GM21381 (cell line): ENCODE measurements at regions not wholly inside any gene's neighbourhood (a gene's known extent, or its start where the extent isn't known, plus 50 kb on each side); places are given as distances from the start of the nearest gene placed in this dataset.
A peak's percentile ranks its signal among the peaks of the same experiment; 100 is the strongest.
"Not testable (repeated sequence)": the region's sequence is repeated elsewhere in the genome, so short reads cannot be mapped to it uniquely, and the experiment has no call there.

Experiments
- ATAC-seq: cut with Tn5 transposase; IDR thresholded peaks from one replicate; pipeline ENCODE4 v1.9.1; 2021; ENCODE audit warnings: mild to moderate bottlenecking, moderate library complexity; ENCODE audit not compliant: unreplicated experiment

DNA sequence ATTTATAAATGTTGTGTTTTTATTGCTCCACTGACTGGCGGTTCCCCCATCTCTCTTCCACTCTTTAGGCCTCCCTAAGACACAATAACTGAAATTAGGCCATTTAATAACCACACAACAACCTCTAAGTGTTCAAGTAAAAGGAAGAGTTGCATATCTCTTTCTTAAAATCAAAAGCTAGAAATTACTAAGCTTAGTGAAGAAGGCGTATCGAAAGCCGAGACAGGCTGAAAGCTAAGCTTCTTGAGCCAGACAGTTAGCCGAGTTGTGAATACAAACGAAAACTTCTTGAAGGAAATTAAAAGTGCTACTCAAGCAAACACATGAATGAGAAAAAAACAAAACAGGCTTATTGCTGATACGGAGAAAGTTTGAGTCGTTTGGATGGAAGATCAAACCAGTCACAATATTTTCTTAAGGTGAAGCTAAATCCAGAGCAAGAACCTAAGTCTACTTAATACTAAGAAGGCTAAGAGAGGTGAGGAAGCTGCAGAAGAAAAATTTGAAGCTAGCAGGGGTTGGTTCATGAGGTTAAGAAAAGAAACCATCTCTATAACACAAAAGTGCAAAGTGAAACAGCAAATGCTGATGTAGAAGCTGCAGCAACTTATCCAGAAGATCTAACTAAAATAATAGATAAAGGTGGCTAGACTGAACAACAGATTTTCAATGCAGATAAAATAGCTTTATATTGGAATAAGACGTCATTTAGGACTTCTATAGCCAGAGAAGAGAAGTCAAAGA is 194.0 kb upstream of the TTC29 start:
- ATAC-seq, result no peak

DNA sequence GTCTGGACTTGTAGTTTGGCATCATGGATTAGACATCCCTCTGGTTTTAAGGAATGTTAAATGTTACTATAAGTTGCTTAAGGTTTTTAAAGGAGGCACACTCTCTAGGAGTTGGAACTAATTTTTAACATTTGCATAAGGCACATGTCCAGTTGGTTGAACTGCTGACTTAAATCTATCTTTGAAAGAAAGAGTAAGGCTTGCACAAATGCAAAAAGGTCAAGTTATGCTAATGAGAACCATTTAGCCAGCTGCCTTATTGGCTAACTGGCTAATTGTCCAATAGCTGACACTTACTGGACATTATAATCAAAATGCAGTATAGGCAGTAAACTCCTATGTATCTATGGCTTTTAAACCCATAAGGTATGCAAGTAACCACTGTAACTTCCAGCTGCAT is 206.1 kb upstream of the TTC29 start:
- no peak for ATAC-seq

DNA sequence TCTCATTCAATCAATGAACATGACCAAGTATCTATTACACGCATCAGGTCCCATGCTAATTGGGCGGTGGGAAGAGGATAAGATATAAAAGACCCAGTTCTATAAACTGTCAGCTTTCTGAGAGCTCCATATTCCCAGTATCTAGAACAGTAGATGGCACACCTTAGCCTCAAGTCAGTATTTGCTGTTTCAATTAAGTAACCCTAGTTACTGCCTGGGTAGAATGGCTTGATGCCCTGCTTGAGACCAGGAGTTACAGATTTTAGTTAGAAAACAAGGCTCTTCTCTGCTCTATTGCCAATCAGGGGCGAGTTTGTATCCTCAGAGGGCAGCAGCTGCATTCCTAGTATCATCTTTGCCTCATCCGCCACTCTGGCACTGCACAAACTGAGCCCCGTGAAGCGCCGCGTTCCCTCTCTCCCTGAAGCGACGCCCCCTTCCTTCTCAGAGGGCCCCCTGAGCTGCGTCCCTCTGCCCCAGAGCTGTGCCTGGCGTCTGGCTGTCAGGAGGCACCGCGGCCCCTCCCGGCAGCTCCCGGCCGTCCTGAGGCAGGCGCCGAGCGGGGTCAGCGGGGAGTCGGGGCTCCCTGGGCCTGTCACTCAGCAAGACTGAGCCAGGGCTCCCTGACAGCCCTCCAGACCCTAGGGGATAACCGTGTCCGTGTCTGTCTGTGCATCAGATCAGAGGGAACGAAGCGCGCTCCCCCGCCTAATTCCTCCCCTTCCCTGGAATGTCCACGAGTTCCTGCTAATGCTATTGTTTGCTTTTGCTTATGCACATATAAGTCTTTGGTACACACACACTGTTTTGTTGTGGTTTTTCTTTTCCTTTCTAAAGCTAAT is 212.4 kb upstream of the TTC29 start:
- ATAC-seq, result no peak

DNA sequence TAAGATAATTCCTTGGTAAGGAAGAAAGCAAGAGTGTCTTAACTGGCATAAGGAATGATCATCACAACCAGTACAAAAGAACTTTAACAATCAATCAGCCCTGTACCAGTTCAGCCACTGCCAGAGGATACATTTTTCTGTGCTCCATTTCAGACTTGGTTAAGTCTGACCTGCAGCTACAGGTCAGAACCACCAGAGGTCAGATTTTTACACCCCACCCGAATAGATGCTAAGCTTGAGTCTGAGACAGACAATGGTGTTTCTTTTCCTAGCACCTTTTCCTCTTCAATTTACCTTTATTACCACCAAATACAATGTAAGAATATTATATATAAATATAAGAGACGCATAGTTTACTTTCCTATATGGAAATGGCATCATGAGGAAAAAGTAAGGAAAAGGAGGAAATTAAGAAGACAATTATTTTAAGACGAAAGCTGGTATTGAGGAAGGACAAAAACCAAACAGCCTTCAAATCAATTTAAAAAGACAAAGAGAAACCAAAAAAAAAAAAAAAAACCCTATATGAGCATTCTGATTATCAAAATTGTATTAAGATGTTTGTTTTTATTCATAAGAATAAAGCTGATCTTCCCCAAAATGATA is 215.3 kb upstream of the TTC29 start:
- peak; percentile 77 for ATAC-seq

DNA sequence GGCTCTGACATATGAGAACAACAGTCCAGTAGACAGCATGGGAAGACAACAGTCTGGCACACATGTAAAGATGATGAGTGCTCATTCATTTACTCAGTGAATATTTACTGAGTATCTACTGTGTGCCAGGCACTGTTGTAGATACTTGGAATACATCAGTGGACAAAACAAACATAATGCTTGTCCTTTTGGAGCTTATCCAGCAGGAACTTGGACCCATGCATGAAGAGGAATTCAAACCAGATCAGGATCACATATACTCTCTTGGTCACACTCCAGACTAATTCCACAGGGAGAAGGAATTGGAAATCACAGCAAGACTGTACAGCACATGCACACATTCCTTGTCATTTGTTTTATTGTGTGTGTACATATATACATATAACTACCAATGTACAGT is 217.6 kb upstream of the TTC29 start:
- ATAC-seq, result no peak

DNA sequence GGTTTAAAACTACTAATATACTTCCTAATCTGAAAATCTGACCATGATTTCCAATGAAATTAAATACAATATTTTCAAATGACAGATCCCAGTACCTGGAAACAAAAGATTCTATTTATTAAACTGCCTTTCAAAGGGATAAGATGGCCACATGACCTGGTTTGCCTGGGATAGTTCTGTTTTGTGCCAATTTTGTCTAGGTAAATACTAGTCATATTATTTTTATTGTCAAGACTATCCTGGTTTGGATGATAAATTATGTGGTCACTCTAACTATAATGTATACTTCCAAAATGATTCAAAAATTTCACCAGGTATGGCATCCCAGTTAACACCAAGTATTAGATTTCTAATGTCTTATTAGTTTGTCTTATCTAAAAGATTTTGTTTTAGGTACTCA is 222.5 kb upstream of the TTC29 start:
- ATAC-seq, result not testable (repeated sequence)

DNA sequence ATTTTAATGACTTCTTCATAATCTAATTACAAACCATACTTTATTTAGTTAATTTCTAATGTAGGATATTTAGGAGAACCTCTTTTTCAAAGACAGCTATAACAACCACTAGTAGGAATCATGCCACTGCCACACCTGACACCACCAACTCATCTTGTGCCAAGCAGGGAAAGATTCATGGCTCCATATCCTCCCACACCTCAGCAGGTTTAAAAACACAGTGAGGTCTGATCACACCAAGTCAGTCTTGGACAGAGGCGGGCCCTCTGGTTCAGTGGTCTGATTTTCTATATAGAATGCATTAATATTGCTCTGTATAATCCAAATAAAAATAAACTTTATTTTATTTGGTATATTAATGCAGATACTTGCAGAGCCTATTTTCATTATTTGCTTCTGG is 227.7 kb upstream of the TTC29 start:
- ATAC-seq, result no peak

DNA sequence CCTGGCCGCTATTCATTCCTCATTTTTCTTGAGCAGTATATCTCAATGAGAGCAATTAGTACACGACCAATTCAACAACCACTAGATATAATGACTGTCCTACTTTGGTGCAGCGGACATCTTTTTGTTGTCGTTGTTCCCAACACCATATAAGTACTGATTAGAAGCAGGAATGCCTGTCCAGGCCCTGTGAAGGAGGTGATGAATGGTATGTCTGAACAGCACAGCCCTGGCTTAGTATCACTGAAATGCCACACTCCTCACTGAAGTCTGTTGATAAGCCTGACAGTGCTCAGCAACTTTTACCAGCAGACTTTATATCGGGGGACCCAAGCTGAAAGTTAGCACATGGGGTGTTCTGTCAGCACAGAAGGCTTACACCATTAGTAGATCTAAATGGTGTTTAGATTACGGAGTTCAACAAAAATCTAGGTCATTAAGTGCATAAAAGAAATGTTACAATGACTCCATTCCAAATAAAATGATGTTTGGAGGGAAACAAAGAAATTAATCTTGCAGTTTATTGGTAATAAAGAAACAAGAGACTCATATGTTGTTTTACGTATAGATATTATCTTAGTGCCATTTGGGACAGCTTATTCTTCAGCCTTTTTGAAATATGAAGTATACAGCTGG is 228.3 kb upstream of the TTC29 start:
- no peak for ATAC-seq

DNA sequence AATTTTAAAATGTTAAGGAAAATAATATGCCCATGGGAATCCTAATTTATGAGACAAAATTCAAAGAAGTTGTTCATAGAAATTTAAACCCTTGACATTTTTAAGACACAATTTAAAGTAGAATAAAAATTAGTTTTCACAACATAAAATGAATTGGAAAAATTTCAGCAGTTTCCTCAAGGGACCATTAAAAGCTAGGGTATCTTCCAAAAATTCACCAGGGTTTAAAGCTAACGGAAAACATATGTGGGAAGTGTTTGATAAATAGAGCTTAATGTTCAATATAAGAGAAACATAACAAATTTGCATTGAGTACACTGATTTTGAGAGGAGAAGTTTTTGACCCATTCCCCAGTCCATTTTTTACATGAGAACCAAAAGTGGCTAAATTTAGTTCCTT is 228.9 kb upstream of the TTC29 start:
- no peak for ATAC-seq

DNA sequence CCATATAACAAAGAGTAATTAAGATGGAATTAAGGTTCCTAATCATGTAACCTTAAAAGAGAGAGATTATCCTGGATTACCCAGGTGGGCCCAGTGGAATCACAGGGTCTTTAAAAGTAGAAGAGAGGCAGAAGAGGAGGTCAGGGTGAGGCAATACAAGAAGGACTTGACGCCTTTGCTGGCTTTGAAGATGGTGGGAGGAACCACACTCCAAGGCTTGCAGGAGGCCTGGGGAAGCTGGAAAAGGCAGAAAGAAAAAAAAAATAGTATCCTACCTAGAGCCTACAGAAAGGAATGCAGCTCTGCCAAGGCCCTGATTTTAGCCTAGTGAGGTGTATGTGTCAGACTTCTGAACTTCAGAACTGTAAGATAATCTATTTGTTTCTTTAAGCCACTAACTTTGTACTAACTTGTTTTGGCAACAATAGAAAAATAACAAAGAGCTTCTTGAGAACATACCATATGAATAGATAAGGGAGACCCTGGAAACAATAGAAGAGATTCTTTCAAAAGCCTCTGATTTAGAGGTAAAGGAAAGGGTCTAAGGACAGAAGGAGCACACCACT is 229.9 kb upstream of the TTC29 start:
- no peak for ATAC-seq

DNA sequence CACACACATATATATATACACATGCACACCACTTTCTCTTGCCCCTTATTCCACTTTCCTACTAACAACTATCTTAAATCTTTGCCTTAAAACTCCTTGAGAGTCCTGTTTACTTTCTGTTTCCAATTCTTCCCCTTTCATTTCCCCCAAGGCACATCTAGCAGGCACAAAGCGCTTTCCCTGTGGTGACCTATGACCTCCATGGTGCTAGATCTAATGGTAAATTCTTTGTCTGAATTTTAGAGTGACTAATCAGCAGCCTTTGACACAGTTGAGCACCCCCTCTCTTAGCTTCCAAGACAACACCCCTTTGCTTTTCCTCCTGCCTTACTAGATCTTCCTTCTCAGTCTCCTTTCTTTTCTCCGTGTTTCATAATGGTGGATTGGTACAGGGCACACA is 236.4 kb upstream of the TTC29 start:
- no peak for ATAC-seq

DNA sequence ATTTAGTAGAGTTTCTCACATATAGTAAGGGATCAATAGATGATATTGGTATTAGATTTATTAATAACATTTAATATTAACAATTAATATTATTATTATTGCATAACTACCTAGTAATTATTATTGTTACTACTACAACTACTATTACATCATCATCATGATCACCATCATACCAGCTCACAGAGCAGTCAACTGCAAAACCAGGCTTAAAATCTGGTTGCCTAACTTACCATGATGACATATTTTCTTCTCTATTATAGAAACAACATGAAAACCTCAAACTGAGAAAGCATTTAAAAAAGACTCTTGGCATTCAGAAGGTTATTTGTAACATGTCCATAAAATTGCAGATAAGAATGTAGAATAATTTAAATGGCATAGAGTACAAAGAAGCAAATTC is 247.0 kb upstream of the TTC29 start:
- no peak for ATAC-seq

DNA sequence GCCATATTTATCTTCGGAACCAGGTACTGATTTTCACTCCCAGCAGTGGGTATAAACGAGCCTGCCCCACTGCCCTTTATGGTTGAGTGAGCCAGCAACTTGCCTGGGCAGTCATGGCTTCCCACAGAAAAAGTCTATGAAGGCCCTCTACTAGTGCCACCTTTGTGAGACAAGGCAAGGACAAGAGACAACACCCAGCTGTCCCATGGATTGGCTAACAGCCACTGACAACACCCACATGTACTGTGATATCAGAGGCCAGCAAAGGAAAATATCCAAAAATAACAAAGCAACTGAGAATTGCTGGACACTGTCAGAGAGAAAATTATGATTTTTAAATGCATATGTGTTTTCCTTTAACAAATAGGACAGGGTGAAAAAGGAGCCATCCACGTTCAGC is 248.4 kb upstream of the TTC29 start:
- ATAC-seq, result no peak

DNA sequence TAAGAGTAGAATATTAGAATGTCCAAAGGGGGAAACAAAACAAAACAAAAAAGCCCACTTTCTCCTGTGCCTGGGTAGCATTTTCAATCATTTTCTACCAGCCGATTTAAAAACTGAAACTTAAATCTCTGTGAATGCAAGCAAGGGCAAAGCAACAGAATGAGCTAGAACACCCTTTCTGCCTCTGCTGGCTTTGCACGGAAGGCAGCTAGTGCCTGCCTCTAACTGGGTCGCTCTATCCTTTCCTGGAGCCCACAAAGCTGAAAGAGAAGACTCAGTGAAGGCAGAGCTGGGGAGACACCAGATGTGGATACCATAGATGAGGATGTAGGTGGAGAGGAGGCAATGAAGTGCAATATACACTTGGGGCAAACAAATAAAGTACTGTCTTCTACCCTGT is 248.9 kb upstream of the TTC29 start:
- ATAC-seq, result no peak

DNA sequence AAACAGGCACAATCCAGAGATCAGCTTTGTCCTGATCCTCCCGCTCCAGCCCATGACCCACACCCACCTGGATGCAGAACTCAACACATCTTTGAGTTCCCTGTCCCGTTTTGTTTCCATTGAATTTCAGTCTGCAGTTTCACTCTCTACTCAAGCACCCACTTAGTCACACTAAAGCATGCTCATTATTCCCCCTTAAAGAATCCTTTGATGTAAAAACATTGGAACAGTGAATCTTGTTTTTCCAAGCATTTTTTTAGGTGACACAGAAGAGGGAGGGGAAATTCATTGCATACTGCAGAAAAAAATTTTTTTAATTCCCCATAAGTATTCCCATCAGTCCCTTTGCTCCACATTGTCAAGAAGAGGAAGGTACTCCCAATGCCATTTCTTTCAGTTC is 249.7 kb upstream of the TTC29 start:
- ATAC-seq, result no peak

DNA sequence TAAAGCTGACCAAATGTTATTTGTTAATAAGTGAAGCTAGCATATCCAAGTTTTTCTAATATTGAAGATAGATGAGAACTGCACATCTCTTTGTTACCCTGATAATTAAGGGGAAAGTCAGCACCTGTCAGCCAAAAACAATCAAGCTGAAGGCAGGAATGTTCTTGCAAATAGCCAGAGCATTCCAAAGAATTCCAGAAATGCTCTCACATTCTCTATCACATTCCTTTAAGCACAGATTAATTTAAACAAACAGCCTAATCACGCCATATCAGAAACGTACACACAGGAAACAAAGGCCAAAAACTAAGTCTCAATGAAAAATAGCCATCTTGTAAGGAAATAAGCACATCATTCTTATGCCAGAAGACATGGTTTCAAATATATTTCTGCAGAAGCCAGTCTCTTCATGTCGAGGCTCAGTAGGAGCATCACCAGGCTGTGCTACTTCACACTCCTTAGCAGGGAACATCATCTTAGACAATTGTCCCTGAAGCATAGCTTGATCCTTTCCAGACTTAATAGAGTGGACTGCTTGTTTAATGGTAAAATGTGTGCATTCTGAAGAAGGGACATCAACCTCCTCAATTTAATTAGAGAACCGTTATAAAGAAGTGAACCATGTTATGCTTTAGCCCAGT is 252.9 kb upstream of the TTC29 start:
- no peak for ATAC-seq

DNA sequence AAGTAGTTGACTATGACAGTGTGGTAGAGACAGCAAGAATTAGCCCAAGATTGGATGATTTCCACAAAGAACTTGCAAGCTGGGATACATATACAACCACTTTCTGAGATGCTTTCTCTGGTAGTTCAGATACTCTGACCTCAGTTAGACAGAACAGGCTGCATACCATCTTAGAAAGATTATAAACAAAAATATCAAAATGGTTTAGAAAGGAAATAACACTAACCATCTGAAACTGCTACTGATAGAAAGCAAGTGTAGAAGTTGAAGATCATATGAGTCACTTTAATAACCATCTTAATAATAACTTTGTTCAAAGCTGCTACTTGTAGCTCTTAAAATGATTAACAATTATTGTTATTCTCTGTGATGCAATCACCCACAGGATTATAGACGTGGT is 255.4 kb upstream of the TTC29 start:
- ATAC-seq, result no peak

DNA sequence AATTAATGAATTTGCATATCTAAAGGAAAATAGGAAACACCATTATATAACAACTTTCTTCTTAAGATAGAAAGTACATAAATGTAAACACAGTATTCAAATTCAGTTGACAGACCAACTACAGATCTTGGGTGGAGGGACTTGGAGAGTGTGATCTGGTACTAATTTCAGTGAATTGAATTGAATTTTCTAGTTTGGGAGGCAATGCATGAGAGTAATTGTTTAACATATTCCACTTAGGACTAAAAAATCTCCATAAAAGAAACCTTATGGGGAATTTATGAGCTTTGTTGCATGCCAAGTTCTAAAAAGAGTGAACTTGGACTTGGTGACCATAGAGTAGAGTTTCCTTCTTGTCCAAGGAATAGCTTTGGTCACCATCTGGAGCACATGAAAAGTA is 261.1 kb upstream of the TTC29 start:
- ATAC-seq, result no peak

DNA sequence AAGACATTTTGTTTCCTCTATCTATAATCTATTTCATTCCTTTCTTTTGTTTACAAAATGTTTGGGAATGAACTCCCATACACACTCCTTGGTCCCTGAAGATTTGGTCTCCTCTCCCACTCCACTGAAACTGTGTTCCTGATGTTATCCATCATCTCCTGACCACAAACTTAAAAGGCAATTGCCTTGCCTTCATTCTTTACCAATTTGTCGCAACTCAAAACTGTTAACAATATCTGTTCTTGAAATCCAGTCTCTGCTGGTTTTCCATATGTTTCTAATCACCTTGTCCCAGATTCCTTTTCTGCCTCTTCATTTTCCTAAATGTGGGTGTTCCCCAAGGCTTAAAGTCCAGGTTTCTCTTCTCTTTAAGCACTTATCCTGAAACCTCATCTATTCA is 262.2 kb upstream of the TTC29 start:
- no peak for ATAC-seq

DNA sequence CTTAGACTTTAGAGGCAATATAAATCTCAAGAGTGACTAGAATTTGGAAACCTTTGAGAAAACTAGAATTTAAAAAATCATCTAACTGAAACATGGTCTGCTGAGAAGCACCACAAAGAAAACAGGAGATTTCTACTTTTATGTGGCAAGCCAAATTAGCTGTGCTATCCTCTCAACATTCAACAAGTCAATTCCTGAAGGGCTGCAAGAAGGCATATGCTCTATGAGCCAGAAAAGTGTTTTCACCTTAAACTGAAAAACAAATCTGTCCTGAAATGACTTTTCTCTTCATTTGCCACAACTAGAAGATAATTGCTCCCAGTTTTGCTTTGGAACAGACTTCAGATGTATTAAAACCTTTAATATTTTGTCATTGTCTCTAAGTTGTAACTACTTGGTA is 263.2 kb upstream of the EDNRA start:
- no peak for ATAC-seq

DNA sequence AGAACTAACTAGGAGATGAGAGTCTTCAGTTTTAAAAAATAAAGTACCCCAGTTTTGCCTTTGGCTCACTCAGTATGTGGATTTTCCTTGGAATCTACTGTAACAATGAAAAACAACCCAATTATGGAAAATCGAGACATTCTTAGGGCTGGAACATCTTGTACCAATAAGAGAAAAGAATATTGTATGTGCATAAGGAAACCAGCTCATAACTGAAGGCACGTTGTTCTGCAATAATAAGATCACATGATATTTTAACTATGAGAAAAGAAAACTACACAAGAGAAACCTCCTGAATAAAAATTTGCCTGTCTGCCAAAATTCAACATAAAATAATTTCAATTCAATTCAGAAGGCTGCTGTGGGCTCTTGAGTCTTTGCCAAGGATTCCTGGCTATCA is 261.8 kb upstream of the EDNRA start:
- no peak for ATAC-seq
